ENCODE measurements at regions not wholly inside any gene's neighbourhood (a gene's known extent, or its start where the extent isn't known, plus 50 kb on each side); places are given as distances from the start of the nearest gene placed in this dataset.
"Not testable (repeated sequence)": the region's sequence is repeated elsewhere in the genome, so short reads cannot be mapped to it uniquely, and the experiment has no call there.

DNA sequence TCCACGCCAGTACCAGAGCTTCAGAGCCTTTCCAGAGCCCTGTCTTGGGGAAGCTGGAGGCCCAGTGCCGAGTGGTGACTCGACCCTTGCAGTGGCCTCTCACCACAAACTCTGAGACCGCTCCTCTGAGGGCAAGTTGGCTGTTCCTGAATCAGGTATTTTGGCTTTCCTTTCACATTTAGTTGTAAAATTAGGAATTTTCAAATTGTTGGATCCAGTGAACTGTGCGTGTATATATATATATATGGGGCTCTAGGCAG is 128.7 kb upstream of the UNC5B start:
- WGBS, 10 experiments = 40 to 100% (median 84%) methylated on average over 1 to 3 of the region's 5 CpGs; no CpG with 5 or more reads in 3 of the 10 experiments
- no peak overlapping the region for H3K27ac ChIP-seq
- H3K4me1 ChIP-seq (replicated peaks in 1 of 2) = peaks cover 16 to 25% of the 10 kb centered on the region in 2 donors
- ATAC-seq (replicated peaks in 6 of 8) = peak in 1 of 8 experiments; percentile 23
- in situ Hi-C loops (cut with MboI; ENCODE audit: low pct_unique_long_range_greater_than_20kb in 2 of 9, low sequenced_read_pairs in 9 of 9, unreplicated experiment in 9 of 9) = no loop called here
- no peak overlapping the region for H3K4me3 ChIP-seq

DNA sequence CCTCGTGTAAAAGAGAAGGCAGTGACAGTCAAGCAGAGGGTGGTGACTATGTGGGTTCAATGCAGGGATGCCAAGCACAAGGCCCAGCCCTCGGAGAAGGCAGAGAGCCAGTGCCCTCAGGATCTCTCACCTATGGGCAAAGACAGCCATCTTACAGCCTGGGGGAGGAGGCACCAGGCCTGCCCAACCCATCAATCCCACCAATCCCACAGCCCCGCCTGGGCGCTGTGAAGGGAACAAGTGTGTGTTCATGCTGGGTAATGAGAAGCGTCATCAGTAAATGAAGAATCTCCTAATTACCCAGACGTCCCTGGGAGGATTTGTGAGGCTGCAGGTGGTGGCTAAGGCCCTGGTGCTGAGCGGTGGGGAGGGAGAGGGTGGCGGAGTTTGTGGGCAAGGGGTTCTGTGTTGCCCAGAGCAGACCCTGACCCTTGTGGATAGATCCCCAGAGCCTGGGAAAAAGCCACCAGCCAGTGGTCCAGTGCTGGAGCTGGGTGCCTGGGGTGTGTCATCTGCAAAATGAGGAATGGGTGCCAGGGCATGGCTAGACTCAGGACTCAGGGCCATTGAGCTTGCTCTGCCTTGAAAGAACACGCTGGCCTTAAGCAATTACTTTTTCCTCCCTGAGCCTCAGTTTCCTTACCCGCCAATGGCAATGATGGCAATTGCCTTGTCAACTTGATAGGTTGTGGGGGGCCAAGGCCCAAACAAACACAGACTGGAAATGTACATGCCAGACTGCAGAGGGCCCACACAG is 128.1 kb upstream of the UNC5B start:
- peaks cover 16 to 25% of the 10 kb centered on the region in 2 donors for H3K4me1 ChIP-seq (replicated peaks in 1 of 2)
- ATAC-seq (replicated peaks in 6 of 8) = peak in 2 of 8 experiments; percentile 13 to 22
- no peak overlapping the region for H3K4me3 ChIP-seq
- in situ Hi-C loops (cut with MboI; ENCODE audit: low pct_unique_long_range_greater_than_20kb in 2 of 9, low sequenced_read_pairs in 9 of 9, unreplicated experiment in 9 of 9) = no loop called here
- 40 to 100% (median 84%) methylated on average over 1 to 7 of the region's 10 CpGs for WGBS, 10 experiments
- no peak overlapping the region for H3K27ac ChIP-seq

DNA sequence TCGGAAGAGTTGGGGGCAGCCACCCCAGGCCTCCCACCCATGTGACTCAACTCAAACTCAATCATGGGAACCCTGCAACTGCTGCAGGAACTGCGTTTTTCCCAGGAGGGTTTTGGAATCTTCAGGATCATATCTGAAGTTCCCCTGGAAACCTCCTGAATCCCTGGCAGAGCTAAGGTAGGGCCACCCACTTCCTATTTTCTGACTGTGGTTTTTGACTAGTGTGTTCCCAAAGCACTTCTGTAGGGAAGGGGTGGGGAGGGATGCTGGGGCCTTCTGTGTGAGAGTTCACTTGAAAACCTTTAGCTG is 127.6 kb upstream of the UNC5B start:
- no peak for ATAC-seq (replicated peaks in 6 of 8)
- Histone ChIP-seq H3K4me3 (no peak overlapping the region), H3K4me1 (replicated peaks in 1 of 2) (peaks cover 15 to 25% of the 10 kb centered on the region in 2 donors), H3K27ac (no peak overlapping the region)
- in situ Hi-C loops (cut with MboI; ENCODE audit: low pct_unique_long_range_greater_than_20kb in 2 of 9, low sequenced_read_pairs in 9 of 9, unreplicated experiment in 9 of 9) = no loop called here
- 38 to 100% (median 92%) methylated on average over 1 to 2 of the region's 2 CpGs; no CpG with 5 or more reads in 6 of the 10 experiments for WGBS, 10 experiments

DNA sequence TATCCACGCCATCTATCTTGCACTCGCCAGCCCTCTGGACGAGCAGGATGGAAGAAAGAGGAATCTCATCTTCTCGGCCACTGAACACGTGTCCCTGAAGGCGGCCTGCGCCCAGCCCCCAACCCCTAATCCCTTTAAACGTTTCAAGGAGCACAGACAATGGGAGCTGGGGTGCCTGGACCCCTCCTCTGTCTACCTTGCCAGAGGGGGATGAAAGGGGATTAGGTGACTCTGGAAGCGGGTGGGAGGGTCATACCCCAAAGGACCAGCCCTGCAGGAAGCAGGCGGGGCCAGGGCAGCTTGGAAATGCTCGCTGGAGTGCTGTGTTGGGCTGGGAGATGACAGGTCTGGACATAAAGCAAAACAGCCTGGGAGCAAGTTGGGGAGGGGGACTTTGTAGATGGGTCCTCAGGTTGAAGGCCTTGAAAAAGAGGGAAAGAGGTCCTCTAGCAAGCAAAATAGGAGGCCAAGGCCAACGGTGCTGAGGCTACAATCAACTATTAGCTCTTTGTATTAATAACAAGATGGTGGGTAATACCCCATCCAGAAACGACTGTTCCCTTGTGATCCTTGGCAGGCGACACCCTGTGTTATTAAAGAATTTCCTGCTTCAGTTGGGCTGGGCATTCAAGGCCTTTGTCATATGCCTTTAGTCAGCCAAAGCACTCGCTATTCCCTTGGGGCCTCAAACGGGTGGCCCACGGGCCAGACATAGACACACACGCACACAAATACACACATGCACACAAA is 126.5 kb upstream of the UNC5B start:
- Histone ChIP-seq H3K4me1 (replicated peaks in 1 of 2) (peaks cover 4 to 25% of the 10 kb centered on the region in 2 donors), H3K27ac (no peak overlapping the region), H3K4me3 (no peak overlapping the region)
- in situ Hi-C loops (cut with MboI; ENCODE audit: low pct_unique_long_range_greater_than_20kb in 2 of 9, low sequenced_read_pairs in 9 of 9, unreplicated experiment in 9 of 9) = no loop called here
- 11 to 83% (median 68%) methylated on average over 1 to 12 of the region's 18 CpGs; no CpG with 5 or more reads in 1 of the 10 experiments for WGBS, 10 experiments
- ATAC-seq (replicated peaks in 6 of 8) = peak in 2 of 8 experiments; percentile 13 to 22

DNA sequence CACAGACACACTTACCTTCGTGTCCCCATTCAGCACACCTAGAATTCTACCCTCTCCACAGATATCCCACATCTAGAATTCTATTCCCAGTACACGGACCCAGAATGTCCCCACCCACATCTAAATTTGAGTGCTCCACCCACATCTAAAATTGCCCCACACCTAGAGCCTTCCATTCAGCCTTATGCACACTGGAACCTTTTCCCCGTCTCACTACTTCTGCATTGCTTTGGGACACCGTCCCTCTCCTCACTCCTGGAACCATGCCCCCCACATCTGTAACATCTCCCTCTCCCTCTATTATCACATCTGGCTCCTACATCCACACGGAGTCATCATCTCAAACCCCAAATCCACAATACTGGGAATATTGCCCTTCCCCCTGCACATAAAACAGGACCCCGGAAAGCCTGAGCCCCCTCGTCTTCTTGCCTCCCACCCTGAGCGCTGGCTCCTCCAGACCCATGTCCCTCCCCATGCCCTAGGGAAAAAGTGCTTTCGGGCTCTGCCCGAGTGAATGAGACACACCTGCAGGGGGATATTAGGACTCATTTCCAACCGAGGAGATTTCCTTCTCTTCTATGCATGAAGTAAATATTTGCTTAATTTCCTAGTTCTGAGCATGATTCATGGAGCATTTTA is 125.8 kb upstream of the UNC5B start:
- 17 to 57% (median 26%) methylated on average over 1 to 8 of the region's 11 CpGs; no CpG with 5 or more reads in 3 of the 10 experiments for WGBS, 10 experiments
- no peak overlapping the region for H3K4me3 ChIP-seq
- H3K4me1 ChIP-seq (replicated peaks in 1 of 2) = peaks cover 4 to 25% of the 10 kb centered on the region in 2 donors
- in situ Hi-C loops (cut with MboI; ENCODE audit: low pct_unique_long_range_greater_than_20kb in 2 of 9, low sequenced_read_pairs in 9 of 9, unreplicated experiment in 9 of 9) = no loop called here
- no peak overlapping the region for H3K27ac ChIP-seq
- ATAC-seq (replicated peaks in 6 of 8) = peak in 1 of 8 experiments; percentile 21

DNA sequence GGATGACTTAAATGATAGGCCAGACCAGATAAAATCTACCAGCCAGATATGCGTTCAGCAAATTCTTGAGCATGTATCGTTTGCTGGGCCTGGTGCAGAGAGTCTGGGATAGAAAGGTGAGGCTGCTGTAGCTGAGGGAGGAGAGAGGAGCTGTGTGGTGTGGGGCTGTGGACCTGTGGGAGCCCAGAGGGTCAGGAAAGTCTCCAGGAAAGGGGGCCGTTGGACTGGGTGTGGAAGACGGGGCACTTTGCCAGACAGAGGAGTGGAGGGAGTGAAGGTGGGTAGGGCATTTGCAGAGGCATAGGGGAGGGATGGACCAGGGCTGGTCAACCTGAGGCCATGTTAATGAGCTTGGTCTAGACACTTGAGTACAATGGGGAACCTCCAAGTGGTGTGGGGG is 124.7 kb upstream of the UNC5B start:
- Histone ChIP-seq H3K4me3 (no peak overlapping the region), H3K27ac (no peak overlapping the region), H3K4me1 (replicated peaks in 1 of 2) (peaks cover 2 to 22% of the 10 kb centered on the region in 2 donors)
- in situ Hi-C loops (cut with MboI; ENCODE audit: low pct_unique_long_range_greater_than_20kb in 2 of 9, low sequenced_read_pairs in 9 of 9, unreplicated experiment in 9 of 9) = no loop called here
- WGBS, 10 experiments = 0 to 100% (median 94%) methylated on average over 1 to 2 of the region's 4 CpGs; no CpG with 5 or more reads in 5 of the 10 experiments
- peak in 2 of 8 experiments; percentile 13 to 15 for ATAC-seq (replicated peaks in 6 of 8)

DNA sequence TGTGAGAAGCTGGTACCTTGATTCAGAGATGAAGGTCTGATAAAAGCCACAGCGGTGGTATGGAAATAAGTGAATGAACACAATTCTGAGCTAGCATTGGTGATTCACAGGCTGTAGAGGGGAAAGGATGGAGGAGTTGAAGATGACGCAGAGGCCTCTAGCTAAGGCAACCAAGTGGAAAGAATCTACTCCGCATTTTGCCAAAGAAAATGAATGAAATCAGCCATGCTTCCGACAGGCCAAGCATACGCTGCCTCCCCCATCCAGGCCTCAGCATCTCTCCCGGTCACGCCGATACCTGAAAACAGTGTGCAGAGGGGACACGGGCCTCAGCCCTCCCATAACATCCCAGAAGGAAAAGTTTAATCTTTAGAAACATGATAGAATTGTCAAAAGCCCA is 124.3 kb upstream of the UNC5B start:
- Histone ChIP-seq H3K27ac (no peak overlapping the region), H3K4me3 (no peak overlapping the region), H3K4me1 (replicated peaks in 1 of 2) (peaks cover 0 to 19% of the 10 kb centered on the region in 2 donors)
- 40 to 93% (median 82%) methylated on average over 1 to 9 of the region's 9 CpGs; no CpG with 5 or more reads in 1 of the 10 experiments for WGBS, 10 experiments
- in situ Hi-C loops (cut with MboI; ENCODE audit: low pct_unique_long_range_greater_than_20kb in 2 of 9, low sequenced_read_pairs in 9 of 9, unreplicated experiment in 9 of 9) = no loop called here
- ATAC-seq (replicated peaks in 6 of 8) = peak in 5 of 8 experiments; percentile 36 to 79 (median 68)

DNA sequence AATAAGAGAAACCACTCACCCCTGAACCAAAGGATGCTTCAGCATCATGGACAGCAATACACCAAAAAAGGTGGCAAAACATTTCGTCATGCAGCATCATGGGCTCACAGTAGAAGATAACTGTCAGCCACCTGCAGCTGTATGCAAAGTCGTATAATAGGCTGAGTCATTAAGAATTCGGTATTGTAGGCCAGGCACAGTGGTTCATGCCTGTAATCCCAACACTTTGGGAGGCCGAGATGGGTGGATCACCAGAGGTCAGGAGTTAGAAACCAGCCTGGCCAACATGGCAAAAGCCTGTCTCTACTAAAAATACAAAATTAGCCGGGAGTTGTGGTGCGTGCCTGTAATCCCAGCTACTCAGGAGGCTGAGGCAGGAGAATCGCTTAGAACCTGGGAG is 123.8 kb upstream of the UNC5B start:
- in situ Hi-C loops (cut with MboI; ENCODE audit: low pct_unique_long_range_greater_than_20kb in 2 of 9, low sequenced_read_pairs in 9 of 9, unreplicated experiment in 9 of 9); ATAC-seq (replicated peaks in 6 of 8); H3K27ac ChIP-seq; H3K4me3 ChIP-seq: not testable (repeated sequence)
- 53 to 100% (median 76%) methylated on average over 2 to 7 of the region's 7 CpGs; no CpG with 5 or more reads in 1 of the 10 experiments for WGBS, 10 experiments
- peaks cover 0 to 13% of the 10 kb centered on the region in 2 donors for H3K4me1 ChIP-seq (replicated peaks in 1 of 2)

DNA sequence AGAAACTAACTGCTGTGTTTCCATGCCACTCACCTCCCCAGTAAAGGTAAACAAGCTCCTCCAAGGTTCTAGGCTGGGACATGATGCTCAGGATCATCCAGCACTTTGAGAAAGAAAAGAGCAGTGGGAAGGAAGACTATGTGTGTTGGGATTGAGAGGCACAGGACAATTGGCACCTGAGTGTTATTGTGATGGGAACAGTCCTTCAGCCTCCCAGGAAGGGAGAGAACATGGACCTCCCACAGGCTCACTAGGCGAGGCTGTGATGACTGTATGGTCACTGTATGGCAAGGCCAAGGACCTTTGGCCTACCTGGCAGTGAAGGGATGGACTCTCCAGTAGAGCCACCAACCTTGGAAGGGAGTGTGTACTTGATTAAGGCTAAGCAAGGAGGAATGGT is 123.2 kb upstream of the UNC5B start:
- Histone ChIP-seq H3K4me3 (no peak overlapping the region), H3K27ac (no peak overlapping the region), H3K4me1 (replicated peaks in 1 of 2) (peaks cover 0 to 10% of the 10 kb centered on the region in 2 donors)
- WGBS, 10 experiments = 60 to 83% (median 82%) methylated on average over 1 of the region's 1 CpG; no CpG with 5 or more reads in 7 of the 10 experiments
- in situ Hi-C loops (cut with MboI; ENCODE audit: low pct_unique_long_range_greater_than_20kb in 2 of 9, low sequenced_read_pairs in 9 of 9, unreplicated experiment in 9 of 9) = no loop called here
- ATAC-seq (replicated peaks in 6 of 8) = no peak

DNA sequence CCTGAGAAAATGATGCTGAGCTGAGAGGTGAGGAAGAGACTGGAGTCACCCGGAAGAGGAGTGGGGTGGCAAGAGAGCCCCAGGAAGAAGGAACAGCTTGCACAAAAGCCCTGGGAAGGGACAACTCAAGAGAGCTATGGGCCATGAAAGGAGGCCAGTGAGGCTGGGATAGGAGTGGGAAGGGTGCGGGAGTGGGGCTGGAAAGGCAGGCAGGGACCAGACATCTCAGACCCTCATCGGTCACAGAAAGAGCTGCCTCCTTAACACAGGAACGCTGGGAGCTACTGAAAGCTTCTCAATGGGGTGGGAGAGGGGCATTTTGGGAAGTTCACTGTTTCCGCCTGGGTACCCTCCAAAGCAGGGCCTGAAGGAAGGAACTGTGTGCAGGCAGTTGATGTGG is 122.0 kb upstream of the UNC5B start:
- H3K27ac ChIP-seq = no peak overlapping the region
- ATAC-seq (replicated peaks in 6 of 8) = no peak
- H3K4me3 ChIP-seq = no peak overlapping the region
- in situ Hi-C loops (cut with MboI; ENCODE audit: low pct_unique_long_range_greater_than_20kb in 2 of 9, low sequenced_read_pairs in 9 of 9, unreplicated experiment in 9 of 9) = no loop called here
- WGBS, 10 experiments = 13 to 100% (median 80%) methylated on average over 1 to 3 of the region's 5 CpGs; no CpG with 5 or more reads in 3 of the 10 experiments
- peaks cover 0 to 8% of the 10 kb centered on the region in 2 donors for H3K4me1 ChIP-seq (replicated peaks in 1 of 2)

DNA sequence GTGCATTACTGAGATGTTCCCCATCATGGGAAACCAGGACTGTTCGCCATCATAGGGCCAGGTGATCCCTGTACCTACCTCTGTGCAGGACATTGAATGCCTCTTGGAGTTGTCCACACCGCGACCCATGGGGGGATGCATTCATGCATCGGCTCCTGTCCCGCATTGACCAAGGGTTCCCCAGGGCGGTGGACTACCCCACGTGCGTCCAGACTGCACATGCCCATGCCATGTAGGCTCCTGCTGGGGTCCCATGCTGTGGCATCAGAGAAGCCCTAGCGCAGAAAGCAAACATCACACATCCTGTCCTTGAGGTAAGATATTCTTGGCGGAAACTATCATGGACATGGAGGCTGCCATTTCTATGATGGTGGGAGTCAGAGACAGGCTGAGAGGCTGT is 121.6 kb upstream of the UNC5B start:
- Histone ChIP-seq H3K4me3 (no peak overlapping the region), H3K27ac (no peak overlapping the region), H3K4me1 (replicated peaks in 1 of 2) (peaks cover 0 to 4% of the 10 kb centered on the region in 2 donors)
- in situ Hi-C loops (cut with MboI; ENCODE audit: low pct_unique_long_range_greater_than_20kb in 2 of 9, low sequenced_read_pairs in 9 of 9, unreplicated experiment in 9 of 9) = no loop called here
- 71 to 100% (median 90%) methylated on average over 1 to 2 of the region's 10 CpGs; no CpG with 5 or more reads in 6 of the 10 experiments for WGBS, 10 experiments
- ATAC-seq (replicated peaks in 6 of 8) = no peak

DNA sequence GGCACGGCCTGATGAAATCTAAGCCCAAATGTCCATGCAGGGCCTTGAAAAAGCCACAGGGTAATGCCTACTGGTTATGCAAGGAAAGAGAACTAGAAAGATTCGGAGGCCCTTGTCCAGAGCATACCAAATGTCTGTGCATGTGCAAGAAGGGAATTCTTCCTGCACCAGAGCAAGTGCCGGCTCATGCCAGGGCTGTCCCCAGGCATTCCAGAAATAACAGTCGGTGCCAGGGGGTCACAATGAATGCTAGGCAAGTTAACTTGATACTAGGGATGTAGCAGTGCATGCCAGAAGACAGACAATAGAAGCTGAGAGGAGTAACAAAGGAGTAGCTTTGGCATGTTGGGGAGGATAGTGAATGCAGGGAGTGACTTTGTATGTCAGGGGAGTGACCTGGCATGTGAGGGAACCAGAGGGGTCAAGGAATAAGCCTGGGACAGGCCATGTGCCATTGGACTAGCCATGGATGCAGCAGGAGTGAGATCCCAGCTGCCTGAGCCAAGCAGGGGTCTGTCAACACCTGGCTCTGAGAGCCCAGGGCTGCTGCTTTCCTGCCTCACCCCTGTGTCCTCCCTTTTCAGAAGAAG is 119.5 kb upstream of the UNC5B start:
- ATAC-seq (replicated peaks in 6 of 8) = no peak
- no peaks in the 10 kb centered on the region for H3K4me1 ChIP-seq (replicated peaks in 1 of 2)
- WGBS, 10 experiments = 20 to 100% (median 60%) methylated on average over 1 to 4 of the region's 4 CpGs; no CpG with 5 or more reads in 2 of the 10 experiments
- in situ Hi-C loops (cut with MboI; ENCODE audit: low pct_unique_long_range_greater_than_20kb in 2 of 9, low sequenced_read_pairs in 9 of 9, unreplicated experiment in 9 of 9) = no loop called here
- H3K4me3 ChIP-seq = no peak overlapping the region
- H3K27ac ChIP-seq = no peak overlapping the region

DNA sequence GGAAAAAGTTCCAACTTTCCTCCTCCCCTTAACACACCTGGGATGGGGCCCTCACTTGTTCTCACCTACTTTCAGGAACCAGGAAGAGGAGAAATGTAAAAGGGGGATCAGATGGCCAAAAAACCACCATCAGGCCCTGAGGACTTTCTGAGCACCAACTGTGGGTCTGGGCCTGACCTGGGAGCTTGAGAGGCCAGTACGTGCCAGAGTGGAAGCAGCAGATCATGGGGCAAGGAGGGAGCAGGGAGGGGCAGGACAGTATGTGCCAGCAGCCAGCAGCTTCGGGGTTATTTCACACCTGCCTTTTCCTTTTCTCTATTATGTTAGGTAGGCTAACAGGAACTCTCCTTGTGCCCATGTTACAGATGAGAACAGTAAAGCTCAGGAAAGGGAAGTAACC is 118.8 kb upstream of the UNC5B start:
- no peak overlapping the region for H3K27ac ChIP-seq
- 70 to 83% methylated on average over 1 to 2 of the region's 2 CpGs; no CpG with 5 or more reads in 8 of the 10 experiments for WGBS, 10 experiments

More for the DNA sequence above, 118.8 kb upstream of the UNC5B start:
- Histone ChIP-seq H3K4me1 (replicated peaks in 1 of 2) (no peaks in the 10 kb centered on the region), H3K4me3 (no peak overlapping the region)
- in situ Hi-C loops (cut with MboI; ENCODE audit: low pct_unique_long_range_greater_than_20kb in 2 of 9, low sequenced_read_pairs in 9 of 9, unreplicated experiment in 9 of 9) = no loop called here
- no peak for ATAC-seq (replicated peaks in 6 of 8)

Data from motor neuron (in vitro differentiated cells).